K562 (cell line): ENCODE measurements at regions not wholly inside any gene's neighbourhood (a gene's known extent, or its start where the extent isn't known, plus 50 kb on each side); places are given as distances from the start of the nearest gene placed in this dataset.

Experiments used
- ATAC-seq: fragments of 200-7000 bp; cut with Tn5 transposase; 3 replicates; pipeline ENCODE4 v1.9.1; 2020; ENCODE audit warnings: moderate library complexity
- BruUV-seq: library from RNA; stranded (reverse); fragments of 400-500 nt; replicated peaks from 2 replicates; lab custom pipeline; 2021; lab: Mats Ljungman, UMichigan
- CTCF ChIA-PET: fragments of 300-600 bp; formaldehyde crosslinking; extraction: SDS; loops from one replicate; lab custom pipeline; 2021; ENCODE audit warnings: low intra/inter-chr PET ratio; lab: Yijun Ruan, JAX
- POLR2A ChIA-PET: fragments of 300-600, 350-650 bp; sonication (Branson Sonifier 250); formaldehyde crosslinking; extraction: SDS; loops from one replicate; lab custom pipeline; 2021; ENCODE audit warnings: antibody characterized with exemption, inconsistent platforms; lab: Yijun Ruan, JAX
- DNase-seq, 4 experiments: peaks; one replicate each; pipeline versions ENCODE4 v3.0.0 to v3.0.0-alpha.2; 2011 to 2018; ENCODE audit warnings: low spot score in 3 of 4, mixed read lengths in 3 of 4; ENCODE audit errors: extremely low read depth in 1 of 4
- FAIRE-seq: peaks from 2 replicates; lab custom pipeline; 2011; peaks lifted over from hg19 to GRCh38; lab: Jason Lieb, UNC
- H2AFZ ChIP-seq: 2 replicates; pipeline ENCODE4 v1.6.0; 2011; ENCODE audit warnings: low read depth, low read length, control low read depth, inconsistent platforms
- H3K27ac ChIP-seq: fragments of 200-600 bp; 3 replicates; pipeline ENCODE4 v1.8.0; 2011; ENCODE audit warnings: low read depth, mild to moderate bottlenecking, control low read depth, inconsistent platforms, low read length, moderate library complexity, mixed read lengths; ENCODE audit errors: extremely low read depth
- H3K27me3 ChIP-seq, 2 experiments: fragments of 300-600 bp in 1 of 2; 2 replicates in 1 of 2; 3 replicates in 1 of 2; pipeline versions ENCODE4 v1.6.0 to v1.8.0; 2011; ENCODE audit warnings: inconsistent platforms in 2 of 2, low read length in 2 of 2, mild to moderate bottlenecking in 1 of 2, mixed read lengths in 1 of 2, moderate library complexity in 1 of 2; ENCODE audit not compliant: control insufficient read depth in 2 of 2, insufficient read depth in 2 of 2
- H3K36me3 ChIP-seq: fragments of 300-600 bp; 3 replicates; pipeline ENCODE4 v1.8.0; 2011; ENCODE audit warnings: mild to moderate bottlenecking, low read length, inconsistent platforms; ENCODE audit not compliant: control insufficient read depth, insufficient read depth
- H3K4me1 ChIP-seq, 2 experiments: fragments of 200-600 bp in 1 of 2; replicated peaks in 1 of 2; 2 replicates in 1 of 2; 3 replicates in 1 of 2; pipeline versions ENCODE4 v1.5.1 to v1.8.0; 2011; ENCODE audit warnings: inconsistent platforms in 2 of 2, low read length in 2 of 2, mild to moderate bottlenecking in 1 of 2, mixed read lengths in 1 of 2, moderate library complexity in 1 of 2; ENCODE audit not compliant: control insufficient read depth in 2 of 2, insufficient read depth in 2 of 2
- H3K4me2 ChIP-seq: 2 replicates; pipeline ENCODE4 v1.6.1; 2011; ENCODE audit warnings: low read length, control low read depth, inconsistent platforms, mixed read lengths; ENCODE audit not compliant: insufficient read depth
- H3K4me3 ChIP-seq: fragments of 200-600 bp; sonication (generic), shearing (Covaris generic); 2 replicates; pipeline ENCODE4 v1.5.1; 2016; ENCODE audit warnings: control low read depth, inconsistent platforms
- H3K79me2 ChIP-seq: fragments of 200-600 bp; 3 replicates; pipeline ENCODE4 v1.8.0; 2011; ENCODE audit warnings: low read length, inconsistent platforms; ENCODE audit not compliant: control insufficient read depth, insufficient read depth
- H3K9ac ChIP-seq, 2 experiments: 2 replicates each; pipeline versions ENCODE4 v1.6.0 to v1.6.1; 2011; ENCODE audit warnings: low read depth in 2 of 2, low read length in 2 of 2, control low read depth in 1 of 2, inconsistent platforms in 1 of 2, mild to moderate bottlenecking in 1 of 2, mixed read lengths in 1 of 2; ENCODE audit not compliant: insufficient read depth in 1 of 2
- H3K9me1 ChIP-seq: one replicate; pipeline ENCODE4 v1.6.0; 2011; ENCODE audit warnings: inconsistent platforms, mild to moderate bottlenecking, low read length, moderate library complexity; ENCODE audit not compliant: control insufficient read depth, insufficient read depth
- H3K9me3 ChIP-seq: replicated peaks from 2 replicates; pipeline ENCODE4 v1.5.1; 2011; ENCODE audit warnings: low read depth, low read length, inconsistent platforms; ENCODE audit not compliant: control insufficient read depth, insufficient read depth
- H4K20me1 ChIP-seq: replicated peaks from 2 replicates; pipeline ENCODE4 v1.6.1; 2011; ENCODE audit warnings: low read length, inconsistent platforms, mixed read lengths; ENCODE audit not compliant: control insufficient read depth, insufficient read depth
- CBX5 ChIP-seq: IDR thresholded peaks from 2 replicates; pipeline ENCODE4 v1.6.1; 2014; ENCODE audit warnings: low read depth, borderline replicate concordance
- CCNT2 ChIP-seq: IDR thresholded peaks from 2 replicates; pipeline ENCODE4 v1.6.1; 2011; ENCODE audit warnings: borderline replicate concordance, low read depth, mild to moderate bottlenecking, moderate library complexity, mixed read lengths, low read length; ENCODE audit not compliant: insufficient read length; ENCODE audit errors: extremely low read depth
- HLTF ChIP-seq: fragments of 450-650 bp; IDR thresholded peaks from 2 replicates; pipeline ENCODE4 v1.6.1; 2016
- KDM5B ChIP-seq: fragments of 200-600 bp; sonication (generic); IDR thresholded peaks from 2 replicates; pipeline ENCODE4 v1.6.1; 2012; ENCODE audit warnings: low read depth, mild to moderate bottlenecking, moderate library complexity, low read length, control low read depth, inconsistent platforms; ENCODE audit not compliant: insufficient replicate concordance
- LARP7 ChIP-seq: fragments of 450-650 bp; IDR thresholded peaks from 2 replicates; pipeline ENCODE4 v1.6.1; 2016
- LEF1 ChIP-seq: fragments of 450-650 bp; IDR thresholded peaks from 2 replicates; pipeline ENCODE4 v1.6.1; 2016; ENCODE audit warnings: mild to moderate bottlenecking
- NRF1 ChIP-seq, 2 experiments: fragments of 450-650 bp; IDR thresholded peaks in 1 of 2; conservative IDR thresholded peaks in 1 of 2; 2 replicates each; pipeline ENCODE4 v1.6.1; 2014; ENCODE audit warnings: mild to moderate bottlenecking in 2 of 2
- PCBP1 ChIP-seq: fragments of 200-400 bp; formaldehyde crosslinking; IDR thresholded peaks from 2 replicates; pipeline ENCODE4 v1.6.1; 2018; ENCODE audit warnings: mild to moderate bottlenecking, low read depth, low read length; ENCODE audit not compliant: poor library complexity, severe bottlenecking
- SIN3B ChIP-seq: fragments of 450-650 bp; IDR thresholded peaks from 2 replicates; pipeline ENCODE4 v1.6.1; 2017; ENCODE audit warnings: low read depth, mild to moderate bottlenecking, moderate library complexity
- WGBS: fragments of 100-300 bp; shearing (Covaris generic); methylation state at CpG from one replicate; pipeline ENCODE4 v1.1.6; 2016; ENCODE audit warnings: low coverage, mixed read lengths; ENCODE audit not compliant: insufficient coverage; ENCODE audit errors: missing lambda C conversion rate; 5-methylcytosine and 5-hydroxymethylcytosine counted together
- in situ Hi-C: fragments of 300-500 bp; cut with MboI; formaldehyde crosslinking; loops from 4 replicates; pipeline ENCODE4 v1.15.0; 2018; ENCODE audit warnings: inconsistent platforms, mixed read lengths
- intact Hi-C: fragments of 100-400 bp; cut with micrococcal nuclease; formaldehyde crosslinking; loops from 2 replicates; pipeline ENCODE4 v1.14.2; 2022
- TF ChIP-seq, protein P1 (sequence below): fragments of 250-450 bp; sonication (Bioruptor Pico); IDR thresholded peaks from 2 replicates; pipeline ENCODE4 v1.5.0; 2020; ENCODE audit warnings: mild to moderate bottlenecking
- TF ChIP-seq, protein P2 (sequence below), 2 experiments: fragments of 150-350 bp in 1 of 2; IDR thresholded peaks; 2 replicates each; pipeline ENCODE4 v1.6.1; 2012 to 2016; ENCODE audit warnings: low read depth in 2 of 2, low read length in 2 of 2, mild to moderate bottlenecking in 1 of 2, moderate library complexity in 1 of 2
- TF ChIP-seq, protein P3 (sequence below): fragments of 450-650 bp; IDR thresholded peaks from 2 replicates; pipeline ENCODE4 v1.6.1; 2017; ENCODE audit warnings: antibody characterized with exemption
- TF ChIP-seq, protein P4 (sequence below): fragments of 450-650 bp; IDR thresholded peaks from 2 replicates; pipeline ENCODE4 v1.6.1; 2016; ENCODE audit warnings: low read depth, mild to moderate bottlenecking, moderate library complexity

DNA sequence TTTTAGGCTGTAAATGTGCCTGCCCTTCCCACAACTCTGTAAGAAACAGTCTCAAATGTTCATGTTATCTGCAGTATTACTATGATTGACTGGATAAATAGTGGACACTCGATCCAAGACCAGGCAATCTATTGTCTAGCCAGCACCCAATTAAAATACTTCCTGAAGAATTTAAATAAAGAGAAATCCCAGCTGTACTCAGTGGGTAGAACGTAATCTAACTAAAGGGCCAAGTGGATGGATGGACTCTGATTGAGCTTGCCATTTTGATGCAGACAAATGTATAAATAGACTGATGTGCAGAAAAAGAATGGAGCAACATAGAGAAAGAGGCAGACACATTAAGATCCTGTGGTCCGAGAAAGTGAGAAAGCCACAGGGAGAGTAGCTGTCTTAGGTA, 158.0 kb downstream of the IPMK start (continued):
- TF ChIP-seq NRF1 (conservative IDR thresholded peaks at IDR 0.05 in 1 of 2, IDR thresholded peaks at IDR 0.05 in 1 of 2) (no peak), CCNT2 (no peak), HLTF (no peak)
- TF ChIP-seq, protein P1, sequence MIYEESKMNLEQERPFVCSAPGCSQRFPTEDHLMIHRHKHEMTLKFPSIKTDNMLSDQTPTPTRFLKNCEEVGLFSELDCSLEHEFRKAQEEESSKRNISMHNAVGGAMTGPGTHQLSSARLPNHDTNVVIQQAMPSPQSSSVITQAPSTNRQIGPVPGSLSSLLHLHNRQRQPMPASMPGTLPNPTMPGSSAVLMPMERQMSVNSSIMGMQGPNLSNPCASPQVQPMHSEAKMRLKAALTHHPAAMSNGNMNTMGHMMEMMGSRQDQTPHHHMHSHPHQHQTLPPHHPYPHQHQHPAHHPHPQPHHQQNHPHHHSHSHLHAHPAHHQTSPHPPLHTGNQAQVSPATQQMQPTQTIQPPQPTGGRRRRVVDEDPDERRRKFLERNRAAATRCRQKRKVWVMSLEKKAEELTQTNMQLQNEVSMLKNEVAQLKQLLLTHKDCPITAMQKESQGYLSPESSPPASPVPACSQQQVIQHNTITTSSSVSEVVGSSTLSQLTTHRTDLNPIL (CRISPR knock-in tag) = no peak

DNA sequence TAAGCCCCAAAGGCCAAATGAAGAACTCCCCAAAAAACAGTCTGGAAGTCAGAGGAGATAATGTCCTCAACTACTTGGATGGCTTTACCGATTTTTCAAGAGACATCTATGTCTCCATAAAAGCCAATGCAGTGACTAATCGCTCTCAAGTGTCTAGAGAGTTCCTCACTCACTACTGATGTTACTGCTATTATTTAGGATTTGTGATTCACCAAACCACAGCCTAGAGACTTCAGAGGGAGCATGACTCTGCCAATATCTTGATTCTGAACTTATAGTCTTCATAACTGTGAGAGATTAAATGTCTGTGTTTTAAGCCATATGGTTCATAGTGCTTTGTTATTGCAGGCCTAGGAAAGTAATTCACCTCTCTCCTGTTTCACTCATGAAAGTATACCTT, 160.2 kb downstream of the IPMK start:
- no peak for TF ChIP-seq CBX5
- TF ChIP-seq LARP7 = no peak
- TF ChIP-seq, protein P2, sequence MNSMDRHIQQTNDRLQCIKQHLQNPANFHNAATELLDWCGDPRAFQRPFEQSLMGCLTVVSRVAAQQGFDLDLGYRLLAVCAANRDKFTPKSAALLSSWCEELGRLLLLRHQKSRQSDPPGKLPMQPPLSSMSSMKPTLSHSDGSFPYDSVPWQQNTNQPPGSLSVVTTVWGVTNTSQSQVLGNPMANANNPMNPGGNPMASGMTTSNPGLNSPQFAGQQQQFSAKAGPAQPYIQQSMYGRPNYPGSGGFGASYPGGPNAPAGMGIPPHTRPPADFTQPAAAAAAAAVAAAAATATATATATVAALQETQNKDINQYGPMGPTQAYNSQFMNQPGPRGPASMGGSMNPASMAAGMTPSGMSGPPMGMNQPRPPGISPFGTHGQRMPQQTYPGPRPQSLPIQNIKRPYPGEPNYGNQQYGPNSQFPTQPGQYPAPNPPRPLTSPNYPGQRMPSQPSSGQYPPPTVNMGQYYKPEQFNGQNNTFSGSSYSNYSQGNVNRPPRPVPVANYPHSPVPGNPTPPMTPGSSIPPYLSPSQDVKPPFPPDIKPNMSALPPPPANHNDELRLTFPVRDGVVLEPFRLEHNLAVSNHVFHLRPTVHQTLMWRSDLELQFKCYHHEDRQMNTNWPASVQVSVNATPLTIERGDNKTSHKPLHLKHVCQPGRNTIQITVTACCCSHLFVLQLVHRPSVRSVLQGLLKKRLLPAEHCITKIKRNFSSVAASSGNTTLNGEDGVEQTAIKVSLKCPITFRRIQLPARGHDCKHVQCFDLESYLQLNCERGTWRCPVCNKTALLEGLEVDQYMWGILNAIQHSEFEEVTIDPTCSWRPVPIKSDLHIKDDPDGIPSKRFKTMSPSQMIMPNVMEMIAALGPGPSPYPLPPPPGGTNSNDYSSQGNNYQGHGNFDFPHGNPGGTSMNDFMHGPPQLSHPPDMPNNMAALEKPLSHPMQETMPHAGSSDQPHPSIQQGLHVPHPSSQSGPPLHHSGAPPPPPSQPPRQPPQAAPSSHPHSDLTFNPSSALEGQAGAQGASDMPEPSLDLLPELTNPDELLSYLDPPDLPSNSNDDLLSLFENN (IDR thresholded peaks at IDR 0.05; ENCODE audit: low read depth in 2 of 2, low read length in 2 of 2) = no peak
- TF ChIP-seq KDM5B = no peak
- TF ChIP-seq PCBP1 = no peak
- TF ChIP-seq, protein P3, sequence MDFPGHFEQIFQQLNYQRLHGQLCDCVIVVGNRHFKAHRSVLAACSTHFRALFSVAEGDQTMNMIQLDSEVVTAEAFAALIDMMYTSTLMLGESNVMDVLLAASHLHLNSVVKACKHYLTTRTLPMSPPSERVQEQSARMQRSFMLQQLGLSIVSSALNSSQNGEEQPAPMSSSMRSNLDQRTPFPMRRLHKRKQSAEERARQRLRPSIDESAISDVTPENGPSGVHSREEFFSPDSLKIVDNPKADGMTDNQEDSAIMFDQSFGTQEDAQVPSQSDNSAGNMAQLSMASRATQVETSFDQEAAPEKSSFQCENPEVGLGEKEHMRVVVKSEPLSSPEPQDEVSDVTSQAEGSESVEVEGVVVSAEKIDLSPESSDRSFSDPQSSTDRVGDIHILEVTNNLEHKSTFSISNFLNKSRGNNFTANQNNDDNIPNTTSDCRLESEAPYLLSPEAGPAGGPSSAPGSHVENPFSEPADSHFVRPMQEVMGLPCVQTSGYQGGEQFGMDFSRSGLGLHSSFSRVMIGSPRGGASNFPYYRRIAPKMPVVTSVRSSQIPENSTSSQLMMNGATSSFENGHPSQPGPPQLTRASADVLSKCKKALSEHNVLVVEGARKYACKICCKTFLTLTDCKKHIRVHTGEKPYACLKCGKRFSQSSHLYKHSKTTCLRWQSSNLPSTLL = no peak
- no peak for TF ChIP-seq LEF1
- TF ChIP-seq, protein P4, sequence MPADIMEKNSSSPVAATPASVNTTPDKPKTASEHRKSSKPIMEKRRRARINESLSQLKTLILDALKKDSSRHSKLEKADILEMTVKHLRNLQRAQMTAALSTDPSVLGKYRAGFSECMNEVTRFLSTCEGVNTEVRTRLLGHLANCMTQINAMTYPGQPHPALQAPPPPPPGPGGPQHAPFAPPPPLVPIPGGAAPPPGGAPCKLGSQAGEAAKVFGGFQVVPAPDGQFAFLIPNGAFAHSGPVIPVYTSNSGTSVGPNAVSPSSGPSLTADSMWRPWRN = no peak
- no peak for TF ChIP-seq SIN3B
- H3K9me1 ChIP-seq = no peaks in the 10 kb centered on the region
- no peak overlapping the region for H3K4me2 ChIP-seq
- no peaks in the 10 kb centered on the region for H3K79me2 ChIP-seq
- CTCF ChIA-PET = no interaction called here
- no peak for FAIRE-seq
- H3K4me3 ChIP-seq = no peak overlapping the region
- DNase-seq = no peak
- BruUV-seq = no TSS peak
- 0% methylated on average over 2 of the region's 2 CpGs for WGBS
- no peaks in the 10 kb centered on the region for H3K27me3 ChIP-seq
- intact Hi-C loops = no loop called here
- in situ Hi-C loops = no loop called here
- ATAC-seq = no peak
- no peak overlapping the region for H2AFZ ChIP-seq
- H3K36me3 ChIP-seq = no peaks in the 10 kb centered on the region
- H3K9me3 ChIP-seq = no peaks in the 10 kb centered on the region
- no peaks in the 10 kb centered on the region for H3K4me1 ChIP-seq
- H3K27ac ChIP-seq = no peak overlapping the region
- no peak overlapping the region for H3K9ac ChIP-seq
- no peaks in the 10 kb centered on the region for H4K20me1 ChIP-seq
- POLR2A ChIA-PET = no interaction called here
